H1 (cell line): ENCODE measurements at regions not wholly inside any gene's neighbourhood (a gene's known extent, or its start where the extent isn't known, plus 50 kb on each side); places are given as distances from the start of the nearest gene placed in this dataset.

Source experiments
- CTCF ChIA-PET: fragments of 300-600 bp; sonication (Branson Sonifier 250); formaldehyde crosslinking; loops from one replicate; lab custom pipeline; 2021; ENCODE audit not compliant: partially characterized antibody; lab: Charles Lee
- POLR2A ChIA-PET: fragments of 300-600 bp; sonication (Branson Sonifier 250); formaldehyde crosslinking; loops from one replicate; lab custom pipeline; 2021; ENCODE audit warnings: inconsistent platforms; ENCODE audit not compliant: partially characterized antibody; lab: Charles Lee
- DNase-seq, 2 experiments: peaks; one replicate each; pipeline versions ENCODE4 v3.0.0 to v3.0.0-alpha.2; 2010 to 2022; ENCODE audit warnings: low spot score in 2 of 2, low read depth in 1 of 2, mixed read lengths in 1 of 2
- FAIRE-seq: peaks from 2 replicates; lab custom pipeline; 2011; peaks lifted over from hg19 to GRCh38; lab: Jason Lieb, UNC
- H2AFZ ChIP-seq: 2 replicates; pipeline ENCODE4 v1.8.1; 2012; ENCODE audit warnings: low read length, inconsistent platforms
- H2AK5ac ChIP-seq: 2 replicates; pipeline ENCODE4 v1.6.1; 2013; ENCODE audit warnings: low read depth, low read length
- H2BK120ac ChIP-seq: replicated peaks from 2 replicates; pipeline ENCODE3; 2013; ENCODE audit warnings: low read depth, low read length, inconsistent platforms
- H2BK12ac ChIP-seq: 2 replicates; pipeline ENCODE4 v1.6.1; 2013; ENCODE audit warnings: low read depth, low read length
- H2BK15ac ChIP-seq: 2 replicates; pipeline ENCODE4 v1.6.1; 2013; ENCODE audit warnings: low read length
- H2BK20ac ChIP-seq: 2 replicates; pipeline ENCODE4 v1.6.1; 2013; ENCODE audit warnings: low read length
- H2BK5ac ChIP-seq: 2 replicates; pipeline ENCODE4 v1.6.1; 2013; ENCODE audit warnings: low read depth, low read length
- H3K14ac ChIP-seq: 2 replicates; pipeline ENCODE4 v1.6.1; 2013; ENCODE audit warnings: inconsistent platforms; ENCODE audit not compliant: insufficient read length
- H3K18ac ChIP-seq: 2 replicates; pipeline ENCODE4 v1.6.1; 2013; ENCODE audit warnings: low read length; ENCODE audit errors: extremely low read depth
- H3K23ac ChIP-seq: 2 replicates; pipeline ENCODE4 v1.6.1; 2013; ENCODE audit warnings: inconsistent platforms; ENCODE audit not compliant: insufficient read length
- H3K23me2 ChIP-seq: 2 replicates; pipeline ENCODE4 v1.6.1; 2013; ENCODE audit warnings: low read depth, low read length
- H3K27ac ChIP-seq: 2 replicates; pipeline ENCODE4 v1.6.1; 2011; ENCODE audit warnings: low read depth, low read length, inconsistent platforms
- H3K27me3 ChIP-seq, 4 experiments: replicated peaks in 1 of 4; 1 replicate in 1 of 4; 2 replicates in 3 of 4; pipeline versions ENCODE4 v1.6.1 to v1.8.1; 2011 to 2013; ENCODE audit warnings: low read length in 3 of 4, mild to moderate bottlenecking in 3 of 4, inconsistent platforms in 2 of 4, mixed read lengths in 2 of 4, moderate library complexity in 1 of 4; ENCODE audit not compliant: control insufficient read depth in 3 of 4, insufficient read depth in 3 of 4; ENCODE audit errors: extremely low read depth in 1 of 4
- H3K36me3 ChIP-seq, 4 experiments: 2 replicates each; pipeline versions ENCODE4 v1.6.1 to v1.8.1; 2011 to 2013; ENCODE audit warnings: mild to moderate bottlenecking in 4 of 4, low read length in 3 of 4, moderate library complexity in 2 of 4, control low read depth in 1 of 4, inconsistent platforms in 1 of 4; ENCODE audit not compliant: insufficient read depth in 4 of 4, control insufficient read depth in 2 of 4
- H3K4ac ChIP-seq: replicated peaks from 2 replicates; pipeline ENCODE3; 2013; ENCODE audit warnings: low read length, low read depth, mixed read lengths, inconsistent platforms; ENCODE audit not compliant: insufficient read length
- H3K4me1 ChIP-seq, 4 experiments: replicated peaks in 1 of 4; 1 replicate in 1 of 4; 2 replicates in 3 of 4; pipeline versions ENCODE4 v1.6.1 to v1.8.1; 2011 to 2013; ENCODE audit warnings: low read length in 3 of 4, inconsistent platforms in 2 of 4, mixed read lengths in 1 of 4; ENCODE audit not compliant: insufficient read depth in 4 of 4, control insufficient read depth in 3 of 4
- H3K4me2 ChIP-seq, 2 experiments: 2 replicates each; pipeline versions ENCODE4 v1.6.1 to v1.8.1; 2011 to 2013; ENCODE audit warnings: low read depth in 2 of 2, low read length in 2 of 2, control low read depth in 1 of 2, inconsistent platforms in 1 of 2, mild to moderate bottlenecking in 1 of 2; ENCODE audit not compliant: insufficient read depth in 1 of 2
- H3K4me3 ChIP-seq, 4 experiments: fragments of 200-600, 300-600 bp in 1 of 4; sonication (generic), shearing (Covaris generic), sonication (Bioruptor Twin) in 1 of 4; 2 replicates each; pipeline versions ENCODE4 v1.5.1 to v1.8.1; 2011 to 2016; ENCODE audit warnings: low read length in 4 of 4, low read depth in 3 of 4, control low read depth in 2 of 4, inconsistent platforms in 2 of 4, mild to moderate bottlenecking in 2 of 4, mixed read lengths in 1 of 4, moderate library complexity in 1 of 4; ENCODE audit not compliant: insufficient read depth in 2 of 4; ENCODE audit errors: extremely low read depth in 1 of 4
- H3K56ac ChIP-seq: replicated peaks from 2 replicates; pipeline ENCODE3; 2013; ENCODE audit warnings: low read depth, mild to moderate bottlenecking, mixed read lengths, low read length, inconsistent platforms; ENCODE audit not compliant: insufficient read length
- H3K79me1 ChIP-seq: 2 replicates; pipeline ENCODE4 v1.6.1; 2013; ENCODE audit warnings: low read depth, low read length, control low read depth
- H3K79me2 ChIP-seq, 2 experiments: 2 replicates each; pipeline versions ENCODE4 v1.6.1 to v1.8.1; 2012 to 2013; ENCODE audit warnings: low read length in 2 of 2, mild to moderate bottlenecking in 2 of 2, inconsistent platforms in 1 of 2; ENCODE audit not compliant: insufficient read depth in 2 of 2, control insufficient read depth in 1 of 2
- H3K9ac ChIP-seq, 4 experiments: replicated peaks in 1 of 4; 1 replicate in 1 of 4; 2 replicates in 3 of 4; pipeline versions ENCODE4 v1.6.1 to v1.8.1; 2011 to 2013; ENCODE audit warnings: low read depth in 3 of 4, low read length in 3 of 4, control low read depth in 2 of 4, mild to moderate bottlenecking in 2 of 4, moderate library complexity in 2 of 4, inconsistent platforms in 1 of 4; ENCODE audit errors: extremely low read depth in 1 of 4
- H3K9me3 ChIP-seq, 2 experiments: 2 replicates each; pipeline versions ENCODE4 v1.6.1 to v1.8.1; 2012 to 2013; ENCODE audit warnings: mild to moderate bottlenecking in 2 of 2, moderate library complexity in 2 of 2, control low read depth in 1 of 2, inconsistent platforms in 1 of 2, low read depth in 1 of 2, low read length in 1 of 2, mixed read lengths in 1 of 2; ENCODE audit not compliant: insufficient read depth in 2 of 2
- H4K20me1 ChIP-seq, 2 experiments: replicated peaks in 1 of 2; 2 replicates each; pipeline versions ENCODE3 to v1.8.1; 2011 to 2013; ENCODE audit warnings: inconsistent platforms in 2 of 2, low read length in 2 of 2, mild to moderate bottlenecking in 1 of 2; ENCODE audit not compliant: insufficient read depth in 2 of 2, control insufficient read depth in 1 of 2
- H4K5ac ChIP-seq: 2 replicates; pipeline ENCODE4 v1.6.1; 2013; ENCODE audit warnings: low read length, low read depth, mixed read lengths, inconsistent platforms; ENCODE audit not compliant: insufficient read length
- H4K8ac ChIP-seq: 2 replicates; pipeline ENCODE4 v1.8.0; 2013; ENCODE audit warnings: mild to moderate bottlenecking, moderate library complexity, low read length, inconsistent platforms; ENCODE audit not compliant: insufficient read depth; ENCODE audit errors: extremely low read depth
- H4K91ac ChIP-seq: replicated peaks from 2 replicates; pipeline ENCODE3; 2013; ENCODE audit warnings: low read length, mixed read lengths, inconsistent platforms; ENCODE audit not compliant: insufficient read length
- BRCA1 ChIP-seq: IDR thresholded peaks from 2 replicates; pipeline ENCODE4 v1.6.1; 2012; ENCODE audit warnings: low read depth, low read length, improper control_type of control experiment
- CREB1 ChIP-seq: IDR thresholded peaks from 2 replicates; pipeline ENCODE4 v1.6.1; 2012; ENCODE audit warnings: inconsistent platforms
- CTBP2 ChIP-seq: IDR thresholded peaks from 2 replicates; pipeline ENCODE4 v1.7.0; 2011; ENCODE audit warnings: borderline replicate concordance, mild to moderate bottlenecking, moderate library complexity, mixed read lengths, low read length; ENCODE audit not compliant: insufficient read depth, insufficient read length
- FOSL1 ChIP-seq: IDR thresholded peaks from 2 replicates; pipeline ENCODE4 v1.6.1; 2011; ENCODE audit warnings: mild to moderate bottlenecking, low read depth, low read length, moderate library complexity; ENCODE audit not compliant: insufficient read depth
- GTF2F1 ChIP-seq: IDR thresholded peaks from 2 replicates; pipeline ENCODE4 v1.6.1; 2012; ENCODE audit warnings: low read depth, low read length, improper control_type of control experiment, borderline replicate concordance
- JUND ChIP-seq: IDR thresholded peaks from 2 replicates; pipeline ENCODE4 v1.6.1; 2011; ENCODE audit warnings: mild to moderate bottlenecking, improper control_type of control experiment, low read length
- KDM1A ChIP-seq: fragments of 200-600, 300-600 bp; sonication (generic); IDR thresholded peaks from 2 replicates; pipeline ENCODE4 v1.7.1; 2016; ENCODE audit warnings: mild to moderate bottlenecking, low read length, borderline replicate concordance
- POU5F1 ChIP-seq: IDR thresholded peaks from 2 replicates; pipeline ENCODE4 v1.6.1; 2011; ENCODE audit warnings: low read depth, mild to moderate bottlenecking, low read length, moderate library complexity
- RFX5 ChIP-seq: IDR thresholded peaks from 2 replicates; pipeline ENCODE4 v1.6.1; 2011; ENCODE audit warnings: low read depth, low read length, improper control_type of control experiment, borderline replicate concordance
- RXRA ChIP-seq: IDR thresholded peaks from 2 replicates; pipeline ENCODE4 v1.6.1; 2011; ENCODE audit warnings: low read depth, mild to moderate bottlenecking, low read length, moderate library complexity; ENCODE audit not compliant: insufficient read depth
- SAP30 ChIP-seq: fragments of 300-600 bp; sonication (generic); IDR thresholded peaks from 2 replicates; pipeline ENCODE4 v1.7.1; 2012; ENCODE audit warnings: low read length, moderate library complexity, mild to moderate bottlenecking, inconsistent platforms; ENCODE audit not compliant: insufficient read depth, insufficient replicate concordance
- SIRT6 ChIP-seq: IDR thresholded peaks from one replicate; pipeline ENCODE4 v1.7.1; 2012; ENCODE audit warnings: low read length, inconsistent platforms
- ZNF274 ChIP-seq: IDR thresholded peaks from 2 replicates; pipeline ENCODE4 v1.7.0; 2012; ENCODE audit warnings: low read length, borderline replicate concordance; ENCODE audit errors: extremely low read depth
- WGBS, 2 experiments: shearing (Covaris generic) in 1 of 2; methylation state at CpG; one replicate each; pipeline versions ENCODE4 v1.1.6 to v1.1.7; 2013 to 2015; ENCODE audit warnings: low lambda C conversion rate in 2 of 2, mixed read lengths in 2 of 2, inconsistent platforms in 1 of 2, low coverage in 1 of 2, missing lambda C conversion rate in 1 of 2; ENCODE audit not compliant: insufficient replicate concordance in 2 of 2, insufficient coverage in 1 of 2, insufficient read length in 1 of 2; ENCODE audit errors: extremely low coverage in 1 of 2, missing lambda C conversion rate in 1 of 2; 5-methylcytosine and 5-hydroxymethylcytosine counted together
- TF ChIP-seq, protein P1 (sequence below): IDR thresholded peaks from 2 replicates; pipeline ENCODE4 v1.6.1; 2011; ENCODE audit warnings: low read depth, mild to moderate bottlenecking, low read length; ENCODE audit not compliant: insufficient read depth

DNA sequence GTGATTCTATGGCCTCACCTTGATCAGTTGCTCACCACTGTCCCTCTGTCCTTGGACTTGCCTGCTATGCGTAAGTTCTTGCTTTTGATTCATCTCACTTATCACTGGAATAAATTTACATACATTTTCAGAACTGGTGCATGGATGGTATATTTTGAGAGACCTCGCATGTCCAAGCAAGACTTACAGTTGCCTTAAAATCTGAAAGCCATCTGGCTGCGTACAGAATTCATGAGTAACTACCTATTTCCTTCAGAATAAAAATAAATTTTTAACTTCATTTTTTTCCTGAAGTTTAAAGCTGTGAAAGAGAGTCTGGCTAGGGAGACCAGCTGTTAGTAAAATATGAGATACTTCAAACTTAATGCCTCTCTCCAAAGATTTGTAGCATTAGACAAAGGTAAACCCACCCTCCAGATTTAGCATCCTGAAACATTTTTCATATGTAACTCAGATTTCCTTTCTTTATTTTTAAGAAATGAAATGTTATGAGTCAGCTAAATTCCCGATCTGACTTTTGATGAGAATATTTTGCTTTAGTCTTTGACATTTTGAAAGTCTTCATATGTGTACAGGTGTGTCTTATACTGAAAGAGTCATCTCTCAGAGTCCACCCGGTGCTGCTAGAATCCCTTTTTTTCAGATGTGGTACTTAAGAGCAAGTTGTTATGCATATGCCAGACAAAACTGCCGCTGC lies 136.4 kb upstream of the CELF2 start:
- Histone ChIP-seq H3K14ac (no peak overlapping the region), H3K4me3 (no peak overlapping the region), H2BK120ac (no peak overlapping the region), H3K4ac (no peak overlapping the region), H3K4me1 (no peaks in the 10 kb centered on the region), H3K9me3 (no peaks in the 10 kb centered on the region), H3K79me1 (no peaks in the 10 kb centered on the region), H4K5ac (no peak overlapping the region), H4K91ac (no peak overlapping the region), H3K23me2 (no peaks in the 10 kb centered on the region), H4K8ac (no peak overlapping the region), H3K36me3 (no peaks in the 10 kb centered on the region), H3K79me2 (no peaks in the 10 kb centered on the region), H2BK20ac (no peak overlapping the region), H3K9ac (no peak overlapping the region), H3K27me3 (no peaks in the 10 kb centered on the region), H4K20me1 (no peaks in the 10 kb centered on the region), H3K4me2 (no peak overlapping the region), H3K27ac (no peak overlapping the region), H3K18ac (no peak overlapping the region), H2BK12ac (no peak overlapping the region), H2AK5ac (no peak overlapping the region), H2BK15ac (no peak overlapping the region), H3K23ac (no peak overlapping the region), H2AFZ (no peak overlapping the region), H2BK5ac (no peak overlapping the region), H3K56ac (no peak overlapping the region)
- 87% methylated on average over 6 of the region's 6 CpGs; no CpG with 5 or more reads in 1 of the 2 experiments for WGBS, 2 experiments
- no peak for DNase-seq
- ChIA-PET CTCF (no interaction called here), POLR2A (no interaction called here)
- FAIRE-seq: no peak
- TF ChIP-seq JUND: no peak
- TF ChIP-seq BRCA1: no peak
- TF ChIP-seq GTF2F1: no peak
- TF ChIP-seq CTBP2: no peak
- no peak for TF ChIP-seq RFX5
- no peak for TF ChIP-seq SAP30
- TF ChIP-seq CREB1: no peak
- TF ChIP-seq SIRT6: no peak
- TF ChIP-seq KDM1A: no peak
- TF ChIP-seq RXRA: no peak
- TF ChIP-seq, protein P1, sequence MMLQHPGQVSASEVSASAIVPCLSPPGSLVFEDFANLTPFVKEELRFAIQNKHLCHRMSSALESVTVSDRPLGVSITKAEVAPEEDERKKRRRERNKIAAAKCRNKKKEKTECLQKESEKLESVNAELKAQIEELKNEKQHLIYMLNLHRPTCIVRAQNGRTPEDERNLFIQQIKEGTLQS: no peak
- TF ChIP-seq FOSL1: no peak
- TF ChIP-seq ZNF274: no peak
- no peak for TF ChIP-seq POU5F1
